Left lung (tissue), 4 donors: ENCODE measurements at regions not wholly inside any gene's neighbourhood (a gene's known extent, or its start where the extent isn't known, plus 50 kb on each side); places are given as distances from the start of the nearest gene placed in this dataset.

Experiments
- ATAC-seq: fragments of 200-7000 bp; cut with Tn5 transposase; one replicate; pipeline ENCODE4 v1.9.1; 2020; ENCODE audit warnings: moderate library complexity
- DNase-seq, 4 donors: peaks; one replicate each; pipeline ENCODE4 v3.0.0-alpha.2; 2013 to 2020
- H3K27ac ChIP-seq, 2 donors: fragments of 200-600 bp; sonication (generic) in 1 of 2; one replicate each; pipeline versions ENCODE4 v1.5.0 to v1.8.0; 2020 to 2021
- H3K27me3 ChIP-seq, 2 donors: fragments of 200-600 bp; sonication (generic) in 1 of 2; one replicate each; pipeline versions ENCODE4 v1.5.0 to v1.8.0; 2020 to 2021
- H3K36me3 ChIP-seq, 2 donors: fragments of 200-600 bp; sonication (generic) in 1 of 2; one replicate each; pipeline versions ENCODE4 v1.5.0 to v1.8.0; 2020 to 2021
- H3K4me1 ChIP-seq, 2 donors: fragments of 200-600 bp; one replicate each; pipeline ENCODE4 v1.8.0; 2021
- H3K4me3 ChIP-seq, 2 donors: fragments of 200-600 bp; sonication (generic) in 1 of 2; one replicate each; pipeline versions ENCODE4 v1.5.0 to v1.8.0; 2020 to 2021; ENCODE audit warnings: mild to moderate bottlenecking in 1 of 2
- H3K9me3 ChIP-seq, 2 donors: fragments of 200-600 bp; sonication (generic) in 1 of 2; one replicate each; pipeline versions ENCODE4 v1.5.0 to v1.8.0; 2020 to 2021
- intact Hi-C, 2 donors: fragments of 100-400 bp; cut with DNase I; formaldehyde crosslinking; loops; one replicate each; pipeline versions ENCODE4 v1.11.2 to v1.14.2; 2022
- TF ChIP-seq, protein P1 (sequence below), 2 donors: fragments of 200-600 bp; sonication (generic) in 1 of 2; IDR thresholded peaks; one replicate each; pipeline versions ENCODE4 v1.5.0 to v1.8.0; 2021; ENCODE audit warnings: antibody characterized with exemption in 2 of 2
- donor health status: DM: no; HTN: yes; CAD: no.
- donor health status: DM: no; HTN: no; CAD: no.

- H3K4me1 ChIP-seq, result no peaks in the 10 kb centered on the region
- no peaks in the 10 kb centered on the region for H3K9me3 ChIP-seq
- intact Hi-C loops, result no loop called here
- H3K27ac ChIP-seq, result no peak overlapping the region
- no peak for DNase-seq
- TF ChIP-seq, protein P1, sequence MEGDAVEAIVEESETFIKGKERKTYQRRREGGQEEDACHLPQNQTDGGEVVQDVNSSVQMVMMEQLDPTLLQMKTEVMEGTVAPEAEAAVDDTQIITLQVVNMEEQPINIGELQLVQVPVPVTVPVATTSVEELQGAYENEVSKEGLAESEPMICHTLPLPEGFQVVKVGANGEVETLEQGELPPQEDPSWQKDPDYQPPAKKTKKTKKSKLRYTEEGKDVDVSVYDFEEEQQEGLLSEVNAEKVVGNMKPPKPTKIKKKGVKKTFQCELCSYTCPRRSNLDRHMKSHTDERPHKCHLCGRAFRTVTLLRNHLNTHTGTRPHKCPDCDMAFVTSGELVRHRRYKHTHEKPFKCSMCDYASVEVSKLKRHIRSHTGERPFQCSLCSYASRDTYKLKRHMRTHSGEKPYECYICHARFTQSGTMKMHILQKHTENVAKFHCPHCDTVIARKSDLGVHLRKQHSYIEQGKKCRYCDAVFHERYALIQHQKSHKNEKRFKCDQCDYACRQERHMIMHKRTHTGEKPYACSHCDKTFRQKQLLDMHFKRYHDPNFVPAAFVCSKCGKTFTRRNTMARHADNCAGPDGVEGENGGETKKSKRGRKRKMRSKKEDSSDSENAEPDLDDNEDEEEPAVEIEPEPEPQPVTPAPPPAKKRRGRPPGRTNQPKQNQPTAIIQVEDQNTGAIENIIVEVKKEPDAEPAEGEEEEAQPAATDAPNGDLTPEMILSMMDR (IDR thresholded peaks at IDR 0.05), result no peak
- no peaks in the 10 kb centered on the region for H3K36me3 ChIP-seq
- ATAC-seq, result no peak
- no peak overlapping the region for H3K4me3 ChIP-seq
- H3K27me3 ChIP-seq, result peaks cover 0 to 10% of the 10 kb centered on the region in 2 donors
Measured at GRCh38 chr14:104442107-104442551, 137.4 kb upstream of the C14orf180 start.

- TF ChIP-seq, protein P1 (IDR thresholded peaks at IDR 0.05), result no peak
- no peak overlapping the region for H3K4me3 ChIP-seq
- DNase-seq (no peak), ATAC-seq (no peak)
- H3K4me1 ChIP-seq, result no peaks in the 10 kb centered on the region
- no peak overlapping the region for H3K27ac ChIP-seq
- intact Hi-C loops, result no loop called here
- peaks cover 0 to 16% of the 10 kb centered on the region in 2 donors for H3K27me3 ChIP-seq
- H3K9me3 ChIP-seq, result peaks cover 0 to under 1% of the 10 kb centered on the region in 2 donors
- no peaks in the 10 kb centered on the region for H3K36me3 ChIP-seq
Measured at GRCh38 chr14:104442631-104443390, 136.8 kb upstream of the C14orf180 start.

DNA sequence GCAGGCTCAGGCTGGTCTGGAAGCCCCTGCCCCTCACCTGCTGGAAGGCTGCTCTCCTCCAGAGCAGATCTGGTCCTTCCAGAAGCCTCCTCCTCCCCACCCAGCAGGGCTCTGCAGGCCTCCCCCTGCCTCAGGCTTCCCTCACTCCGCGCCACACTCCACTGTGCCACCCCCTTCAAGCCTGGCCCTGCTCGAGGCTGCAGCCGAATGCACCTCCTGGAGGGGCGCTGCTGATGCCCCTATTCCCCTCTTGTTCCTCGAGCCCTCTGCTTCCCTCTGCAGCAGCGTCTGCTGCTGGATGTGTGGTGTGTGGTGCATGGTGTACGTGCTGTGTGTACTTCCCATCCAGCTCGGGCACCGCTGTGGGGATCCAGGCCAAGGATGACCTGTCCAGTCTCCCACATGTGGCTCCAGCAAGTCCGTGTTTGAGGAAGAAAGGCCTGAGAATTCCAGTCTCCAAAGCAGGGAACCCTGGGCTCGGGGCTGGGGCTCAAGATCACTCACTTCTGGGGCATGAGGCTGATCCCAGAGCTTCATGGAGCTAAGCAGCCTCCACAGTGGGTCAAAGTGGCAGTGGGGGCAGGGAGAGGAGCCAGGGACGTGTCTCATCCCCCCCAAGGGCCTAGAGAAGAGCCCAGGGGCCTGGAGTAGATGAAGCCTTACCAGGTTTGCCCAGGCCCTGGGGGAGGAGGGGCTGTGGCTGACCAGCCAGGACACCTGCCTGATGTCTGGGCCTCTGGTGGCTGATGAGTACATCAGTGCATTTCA is 136.0 kb upstream of the C14orf180 start:
- Histone ChIP-seq H3K4me1 (no peaks in the 10 kb centered on the region), H3K4me3 (no peak overlapping the region), H3K27ac (no peak overlapping the region), H3K27me3 (peaks cover 0 to 23% of the 10 kb centered on the region in 2 donors), H3K36me3 (no peaks in the 10 kb centered on the region), H3K9me3 (peaks cover 0 to 8% of the 10 kb centered on the region in 2 donors)
- intact Hi-C loops, result no loop called here
- ATAC-seq, result no peak
- DNase-seq, result peak in 1 of 4 donors; percentile 25
- TF ChIP-seq, protein P1 (IDR thresholded peaks at IDR 0.05), result no peak

GRCh38 chr14:104444159-104445030 is 135.2 kb upstream of the C14orf180 start:
- DNase-seq (no peak), ATAC-seq (no peak)
- intact Hi-C loops, result no loop called here
- Histone ChIP-seq H3K36me3 (no peaks in the 10 kb centered on the region), H3K4me3 (no peak overlapping the region), H3K4me1 (no peaks in the 10 kb centered on the region), H3K27me3 (peaks cover 0 to 23% of the 10 kb centered on the region in 2 donors), H3K9me3 (peaks cover 0 to 14% of the 10 kb centered on the region in 2 donors), H3K27ac (no peak overlapping the region)
- TF ChIP-seq, protein P1 (IDR thresholded peaks at IDR 0.05), result no peak
